T-helper 2 cell treated with Interferon-gamma antibody and Interleukin-4, amounts not matched to agents 5 μg/mL and 100 μg/mL, for 36 hours (primary cell): ENCODE measurements at regions not wholly inside any gene's neighbourhood (a gene's known extent, or its start where the extent isn't known, plus 50 kb on each side); places are given as distances from the start of the nearest gene placed in this dataset.
"Not testable (repeated sequence)": the region's sequence is repeated elsewhere in the genome, so short reads cannot be mapped to it uniquely, and the experiment has no call there.

Experiments
- DNase-seq: peaks from one replicate; pipeline ENCODE4 v3.0.0; 2021; ENCODE audit warnings: low spot score
- H3K27ac Mint-ChIP-seq: one replicate; pipeline ENCODE4 v1.8.0; 2021; ENCODE audit warnings: mild to moderate bottlenecking, mixed read lengths
- H3K27me3 Mint-ChIP-seq: one replicate; pipeline ENCODE4 v1.8.0; 2021; ENCODE audit warnings: low read depth, mixed read lengths
- H3K36me3 Mint-ChIP-seq: one replicate; pipeline ENCODE4 v1.8.0; 2021; ENCODE audit warnings: low read depth, mixed read lengths
- H3K4me1 Mint-ChIP-seq: one replicate; pipeline ENCODE4 v1.8.0; 2021; ENCODE audit warnings: low read depth, mixed read lengths
- H3K4me3 Mint-ChIP-seq: one replicate; pipeline ENCODE4 v1.8.0; 2022; ENCODE audit warnings: mild to moderate bottlenecking, moderate library complexity, mixed read lengths
- H3K9me3 Mint-ChIP-seq: one replicate; pipeline ENCODE4 v1.8.0; 2021; ENCODE audit warnings: mixed read lengths

DNA sequence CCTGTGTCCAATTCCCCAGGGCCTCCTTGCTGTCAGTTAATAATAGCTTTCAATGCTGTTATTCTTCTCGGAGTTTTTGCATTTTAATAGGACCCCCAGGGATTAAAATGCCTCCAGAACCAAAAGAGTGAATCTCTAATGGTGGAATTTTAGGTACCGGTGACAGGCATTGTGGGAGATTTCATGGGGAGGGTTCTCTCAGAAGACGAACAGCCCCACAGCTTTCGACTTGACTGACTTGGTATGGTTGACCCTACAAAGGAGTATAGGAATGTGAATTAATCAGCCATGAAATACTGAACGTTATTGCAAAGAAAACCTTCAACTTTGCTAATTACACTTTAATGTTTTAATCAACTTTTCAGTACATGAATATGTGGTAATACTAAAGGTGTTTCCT is 206.3 kb upstream of the FZD8 start:
- Mint-ChIP-seq H3K27ac (no peak overlapping the region), H3K27me3 (no peaks in the 10 kb centered on the region), H3K36me3 (no peaks in the 10 kb centered on the region), H3K9me3 (no peaks in the 10 kb centered on the region), H3K4me1 (no peaks in the 10 kb centered on the region), H3K4me3 (no peak overlapping the region)
- DNase-seq: no peak

DNA sequence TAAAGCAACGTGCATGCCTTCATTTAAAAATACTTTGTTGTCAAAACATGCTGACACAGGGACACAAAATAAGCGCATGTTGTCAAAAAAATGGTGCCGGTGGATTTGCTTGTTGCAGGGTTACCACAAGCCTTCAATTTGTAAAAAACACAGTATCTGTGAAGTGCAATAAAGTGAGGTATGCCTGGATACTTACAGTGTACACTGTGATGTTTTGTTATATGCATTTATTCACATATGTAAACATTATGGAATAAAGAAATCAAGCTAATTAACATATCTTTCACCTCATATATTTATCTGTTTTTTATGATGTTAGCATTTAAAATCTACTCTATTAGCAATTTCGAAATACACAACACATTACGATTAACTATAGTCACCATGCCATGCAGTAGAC is 202.6 kb upstream of the FZD8 start:
- H3K9me3 Mint-ChIP-seq: no peaks in the 10 kb centered on the region
- H3K4me3 Mint-ChIP-seq: no peak overlapping the region
- no peak overlapping the region for H3K27ac Mint-ChIP-seq
- no peaks in the 10 kb centered on the region for H3K27me3 Mint-ChIP-seq
- H3K4me1 Mint-ChIP-seq: no peaks in the 10 kb centered on the region
- no peaks in the 10 kb centered on the region for H3K36me3 Mint-ChIP-seq
- DNase-seq: no peak

DNA sequence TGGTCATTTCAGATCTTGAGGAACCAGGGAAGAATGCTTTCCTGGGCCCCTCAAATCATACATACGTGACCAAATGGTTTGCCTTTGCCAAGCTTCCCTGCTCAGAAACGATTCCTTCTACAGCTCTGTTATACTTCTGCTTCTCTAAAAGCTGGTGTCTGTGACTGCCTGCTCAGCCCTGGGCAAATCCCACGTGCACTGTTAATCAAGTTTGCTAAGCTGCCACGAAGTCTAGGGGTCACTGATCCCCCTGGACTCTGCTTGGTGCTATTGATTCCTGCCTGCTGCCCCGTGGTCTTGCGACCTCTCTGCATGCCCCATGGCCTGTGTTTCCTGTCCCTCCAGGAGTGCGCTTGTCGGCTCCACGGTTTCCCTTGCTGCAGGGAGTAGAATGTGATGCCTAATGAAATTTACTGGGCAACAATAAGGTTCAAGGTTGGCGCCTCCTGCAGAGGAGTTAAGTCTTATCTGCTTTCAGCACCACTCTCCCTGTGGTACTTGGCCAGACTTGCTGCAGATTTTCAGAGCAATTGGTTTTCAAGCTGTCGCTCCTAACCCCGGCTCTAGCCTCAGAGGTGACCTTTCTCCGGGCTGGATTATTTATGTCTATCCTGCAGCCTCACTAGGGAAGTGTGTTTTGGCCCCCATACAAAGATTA is 201.6 kb upstream of the FZD8 start:
- Mint-ChIP-seq H3K27ac (no peak overlapping the region), H3K27me3 (no peaks in the 10 kb centered on the region), H3K4me3 (no peak overlapping the region), H3K36me3 (no peaks in the 10 kb centered on the region), H3K9me3 (no peaks in the 10 kb centered on the region), H3K4me1 (no peaks in the 10 kb centered on the region)
- DNase-seq: no peak

DNA sequence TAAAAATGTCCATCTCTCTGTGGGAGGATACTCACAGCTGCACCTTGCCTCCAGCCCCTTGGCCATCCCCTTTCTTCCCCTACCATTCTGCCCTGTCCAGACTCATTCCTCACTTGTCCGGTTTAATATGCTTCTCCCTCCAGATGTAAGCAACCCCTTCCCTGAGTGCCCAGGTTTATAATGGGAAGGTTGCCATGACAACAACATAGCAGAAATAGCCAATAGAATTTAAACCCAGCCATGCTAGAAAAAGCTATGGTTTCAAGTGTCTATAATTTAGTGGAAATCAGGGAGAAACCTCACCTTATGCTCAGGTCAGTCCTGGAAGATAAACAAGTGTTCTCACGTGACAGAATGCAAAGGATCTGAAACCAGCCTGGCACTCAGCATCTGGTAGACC is 196.0 kb upstream of the FZD8 start:
- no peak for DNase-seq
- Mint-ChIP-seq H3K9me3 (no peaks in the 10 kb centered on the region), H3K4me3 (no peak overlapping the region), H3K4me1 (no peaks in the 10 kb centered on the region), H3K27ac (no peak overlapping the region), H3K36me3 (no peaks in the 10 kb centered on the region), H3K27me3 (no peaks in the 10 kb centered on the region)

DNA sequence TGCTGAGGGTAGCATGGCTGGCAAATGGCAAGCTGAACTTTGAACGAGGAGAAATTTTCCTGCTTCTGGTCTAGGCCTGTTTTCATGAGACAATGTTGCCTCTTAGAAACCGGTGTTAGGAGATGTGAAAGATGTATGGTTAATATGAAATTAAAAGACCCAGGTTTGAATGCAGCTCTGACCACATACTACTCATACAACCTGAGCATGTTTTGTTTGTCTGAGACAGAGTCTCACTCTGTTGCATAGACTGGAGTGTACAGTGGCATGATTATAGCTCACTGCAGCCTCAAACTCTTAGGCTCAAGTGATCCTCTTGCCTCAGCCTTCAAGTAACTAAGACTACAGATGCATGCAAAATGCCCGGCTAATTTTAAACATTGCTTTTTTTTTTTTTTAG is 193.4 kb upstream of the FZD8 start:
- no peak overlapping the region for H3K27ac Mint-ChIP-seq
- H3K4me3 Mint-ChIP-seq: no peak overlapping the region
- no peaks in the 10 kb centered on the region for H3K4me1 Mint-ChIP-seq
- DNase-seq: no peak
- H3K9me3 Mint-ChIP-seq: no peaks in the 10 kb centered on the region
- no peaks in the 10 kb centered on the region for H3K36me3 Mint-ChIP-seq
- H3K27me3 Mint-ChIP-seq: no peaks in the 10 kb centered on the region

DNA sequence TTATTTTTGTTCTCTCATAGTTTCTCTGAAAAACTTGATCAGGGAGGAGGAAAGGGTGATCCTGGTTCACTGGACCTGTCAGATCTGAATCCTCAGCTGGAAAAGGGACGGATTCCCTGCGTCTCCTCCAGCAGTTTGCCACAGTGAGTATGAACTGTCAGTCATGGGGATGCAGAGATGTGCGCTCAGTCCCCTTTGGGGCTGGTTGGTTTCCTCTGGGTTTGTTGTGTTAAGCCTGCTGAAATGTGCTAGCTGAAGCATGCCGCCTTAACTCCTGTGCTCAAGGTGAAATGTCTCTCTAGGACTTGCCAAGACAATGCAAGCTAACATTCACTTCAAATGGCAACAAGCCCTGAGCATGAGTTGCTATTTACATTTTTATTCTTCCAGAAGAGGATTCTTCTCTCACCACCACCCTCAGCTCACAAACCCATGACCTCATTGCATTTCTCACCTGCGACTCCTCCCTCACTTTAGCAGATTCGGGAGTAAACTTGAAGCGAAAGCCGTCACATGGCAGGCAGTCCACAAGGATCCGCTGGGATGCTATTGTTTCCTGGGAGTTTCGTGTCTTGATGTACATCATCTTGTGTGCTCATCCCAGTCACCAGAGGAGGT is 192.9 kb upstream of the FZD8 start:
- H3K9me3 Mint-ChIP-seq: no peaks in the 10 kb centered on the region
- no peaks in the 10 kb centered on the region for H3K36me3 Mint-ChIP-seq
- H3K4me3 Mint-ChIP-seq: no peak overlapping the region
- H3K4me1 Mint-ChIP-seq: no peaks in the 10 kb centered on the region
- DNase-seq: no peak
- H3K27ac Mint-ChIP-seq: no peak overlapping the region
- H3K27me3 Mint-ChIP-seq: no peaks in the 10 kb centered on the region

DNA sequence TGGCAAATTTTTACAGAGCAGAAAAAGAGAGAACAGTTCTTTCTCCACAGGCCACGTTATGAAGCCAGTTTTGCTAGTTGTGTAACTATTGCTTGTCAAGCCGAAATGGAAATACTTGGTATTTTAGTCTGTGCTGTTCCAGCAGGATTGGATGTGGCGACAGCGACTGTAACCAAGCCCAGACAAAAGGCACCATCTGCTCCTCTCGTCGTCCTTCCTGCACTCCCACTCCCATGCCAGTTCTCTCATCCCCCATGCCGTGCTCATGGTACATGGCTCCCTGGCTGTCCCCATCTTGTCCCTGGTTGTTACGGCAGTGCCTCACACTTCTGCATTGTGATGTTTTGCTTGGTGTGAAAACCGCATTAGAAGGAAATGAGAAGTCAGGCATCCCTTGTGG is 185.7 kb upstream of the FZD8 start:
- Mint-ChIP-seq H3K27me3 (no peaks in the 10 kb centered on the region), H3K4me3 (no peak overlapping the region), H3K27ac (no peak overlapping the region), H3K36me3 (no peaks in the 10 kb centered on the region), H3K9me3 (no peaks in the 10 kb centered on the region), H3K4me1 (no peaks in the 10 kb centered on the region)
- DNase-seq: no peak

DNA sequence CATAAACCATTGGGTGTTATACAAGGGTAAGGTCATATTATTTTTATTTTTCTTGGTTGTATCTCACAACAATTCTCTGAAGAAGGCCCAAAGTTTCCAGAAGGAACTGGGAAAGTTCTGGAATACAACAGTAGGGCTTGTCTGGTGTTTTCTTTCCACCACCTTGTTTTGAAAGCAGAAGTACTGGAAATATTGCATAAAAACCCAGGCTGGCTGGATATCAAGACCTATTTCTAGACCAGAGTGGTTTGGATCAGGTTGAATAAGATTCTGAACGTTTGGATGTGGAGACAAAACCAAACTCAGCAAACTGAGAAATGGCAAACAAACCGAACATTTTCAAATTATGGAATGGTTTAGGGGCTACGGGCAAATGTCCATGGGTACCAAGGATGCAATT is 182.6 kb upstream of the FZD8 start:
- no peaks in the 10 kb centered on the region for H3K9me3 Mint-ChIP-seq
- H3K27me3 Mint-ChIP-seq: no peaks in the 10 kb centered on the region
- H3K27ac Mint-ChIP-seq: no peak overlapping the region
- H3K4me3 Mint-ChIP-seq: no peak overlapping the region
- no peaks in the 10 kb centered on the region for H3K4me1 Mint-ChIP-seq
- DNase-seq: no peak
- H3K36me3 Mint-ChIP-seq: no peaks in the 10 kb centered on the region

DNA sequence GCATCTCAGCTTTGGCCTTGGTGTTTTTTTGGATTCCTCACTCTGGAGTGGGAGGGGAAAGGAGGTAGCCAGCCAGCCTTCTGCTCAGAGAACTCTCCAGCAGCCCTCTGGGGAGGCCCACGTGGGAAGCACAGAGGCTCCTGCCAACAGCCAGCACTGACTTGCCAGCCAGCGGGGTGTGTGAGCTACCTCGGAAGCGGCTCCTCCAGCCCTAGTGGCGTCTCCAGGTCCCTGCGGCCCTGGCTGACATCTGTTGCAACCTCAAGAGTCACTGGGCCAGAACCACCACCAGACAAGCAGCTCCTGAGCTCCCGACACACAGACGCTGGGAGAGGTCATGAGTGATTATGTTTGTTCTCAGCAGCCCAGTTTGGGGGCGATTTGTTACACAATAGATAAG is 180.2 kb upstream of the FZD8 start:
- H3K27me3 Mint-ChIP-seq: no peaks in the 10 kb centered on the region
- no peaks in the 10 kb centered on the region for H3K4me1 Mint-ChIP-seq
- H3K36me3 Mint-ChIP-seq: no peaks in the 10 kb centered on the region
- H3K4me3 Mint-ChIP-seq: no peak overlapping the region
- H3K27ac Mint-ChIP-seq: no peak overlapping the region
- no peak for DNase-seq
- no peaks in the 10 kb centered on the region for H3K9me3 Mint-ChIP-seq

DNA sequence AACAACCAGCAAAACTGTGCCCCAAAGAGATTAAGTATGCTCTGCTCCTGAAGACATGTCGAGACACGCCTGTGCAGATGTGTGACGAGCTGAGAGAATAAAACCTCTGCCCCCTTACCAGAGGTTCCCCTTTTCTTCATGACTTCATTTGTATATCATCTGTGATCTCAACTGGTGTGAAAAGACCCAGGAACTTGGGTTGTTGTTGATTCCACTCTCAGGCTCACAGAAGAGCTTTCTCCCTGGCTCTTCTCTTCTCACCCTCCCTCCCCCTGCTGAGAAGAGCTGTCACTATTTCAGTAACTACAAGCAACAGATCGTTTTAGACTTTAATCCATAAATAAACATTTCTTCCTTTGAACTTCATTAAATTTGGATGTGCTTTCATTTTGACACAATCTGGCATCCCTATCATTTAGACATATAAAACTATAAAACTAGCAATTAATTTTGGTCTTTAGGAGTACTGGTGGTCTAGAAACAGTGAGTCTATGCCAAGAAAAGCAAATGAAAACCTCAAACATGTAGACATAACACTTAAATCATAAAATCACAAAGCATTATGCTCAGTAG is 179.3 kb upstream of the FZD8 start:
- Mint-ChIP-seq H3K4me1 (no peaks in the 10 kb centered on the region), H3K36me3 (no peaks in the 10 kb centered on the region), H3K4me3 (no peak overlapping the region), H3K27me3 (no peaks in the 10 kb centered on the region), H3K27ac (no peak overlapping the region), H3K9me3 (no peaks in the 10 kb centered on the region)
- DNase-seq: no peak

DNA sequence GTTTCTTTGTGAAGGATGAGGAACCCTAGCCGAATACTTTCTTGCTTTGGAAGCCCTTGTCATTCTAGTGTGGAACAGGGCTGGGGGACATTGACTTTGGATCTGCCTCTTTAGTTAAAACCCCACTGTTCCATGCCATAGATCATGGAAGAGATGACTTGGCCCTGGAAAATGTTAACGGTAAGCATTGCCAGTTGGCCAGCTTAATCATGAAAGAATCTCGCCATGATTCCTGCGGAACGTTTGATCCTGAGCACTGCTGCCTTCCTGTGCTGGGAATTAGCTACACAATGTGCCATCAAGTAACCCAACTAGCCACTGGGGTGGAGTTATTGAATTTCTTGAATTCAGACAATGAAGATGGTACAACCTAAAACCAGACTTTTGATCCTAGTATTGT is 177.6 kb upstream of the FZD8 start:
- no peak overlapping the region for H3K4me3 Mint-ChIP-seq
- no peaks in the 10 kb centered on the region for H3K4me1 Mint-ChIP-seq
- no peaks in the 10 kb centered on the region for H3K36me3 Mint-ChIP-seq
- H3K27ac Mint-ChIP-seq: no peak overlapping the region
- peaks cover 4% of the 10 kb centered on the region for H3K9me3 Mint-ChIP-seq
- no peak for DNase-seq
- H3K27me3 Mint-ChIP-seq: no peaks in the 10 kb centered on the region

DNA sequence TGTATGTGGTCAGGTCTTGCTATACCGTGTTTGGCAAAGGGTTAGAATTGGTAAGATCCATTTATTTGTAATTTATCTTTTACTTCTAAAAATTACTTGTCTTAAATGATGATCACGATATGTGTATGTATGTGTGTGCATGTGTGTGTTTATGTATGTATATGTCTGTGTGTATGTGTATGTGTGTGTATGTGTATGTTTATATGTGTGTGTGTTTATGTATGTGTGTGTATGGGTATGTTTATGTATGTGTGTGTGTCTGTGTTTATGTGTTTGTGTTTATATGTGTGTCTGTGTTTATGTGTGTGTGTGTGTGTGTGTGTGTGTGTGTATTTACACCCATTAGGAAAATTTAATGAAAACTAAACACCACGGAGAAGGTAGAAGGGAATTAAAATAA is 176.9 kb upstream of the FZD8 start:
- no peaks in the 10 kb centered on the region for H3K4me1 Mint-ChIP-seq
- no peak overlapping the region for H3K4me3 Mint-ChIP-seq
- no peak overlapping the region for H3K27ac Mint-ChIP-seq
- H3K9me3 Mint-ChIP-seq: peaks cover 4% of the 10 kb centered on the region
- no peaks in the 10 kb centered on the region for H3K36me3 Mint-ChIP-seq
- no peaks in the 10 kb centered on the region for H3K27me3 Mint-ChIP-seq
- DNase-seq: no peak

DNA sequence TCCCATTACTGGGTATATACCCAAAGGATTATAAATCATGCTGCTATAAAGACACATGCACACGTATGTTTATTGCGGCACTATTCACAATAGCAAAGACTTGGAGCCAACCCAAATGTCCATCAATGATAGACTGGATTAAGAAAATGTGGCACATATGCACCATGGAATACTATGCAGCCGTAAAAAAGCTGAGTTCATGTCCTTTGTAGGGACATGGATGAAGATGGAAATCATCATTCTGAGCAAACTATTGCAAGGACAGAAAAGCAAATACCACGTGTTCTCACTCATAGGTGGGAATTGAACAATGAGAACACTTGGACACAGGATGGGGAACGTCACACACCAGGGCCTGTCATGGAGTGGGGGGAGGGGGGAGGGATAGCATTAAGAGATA is 175.0 kb upstream of the FZD8 start:
- not testable (repeated sequence) for H3K27me3 Mint-ChIP-seq, H3K27ac Mint-ChIP-seq, H3K4me3 Mint-ChIP-seq, H3K36me3 Mint-ChIP-seq, H3K4me1 Mint-ChIP-seq, DNase-seq
- H3K9me3 Mint-ChIP-seq: peaks cover 13% of the 10 kb centered on the region

DNA sequence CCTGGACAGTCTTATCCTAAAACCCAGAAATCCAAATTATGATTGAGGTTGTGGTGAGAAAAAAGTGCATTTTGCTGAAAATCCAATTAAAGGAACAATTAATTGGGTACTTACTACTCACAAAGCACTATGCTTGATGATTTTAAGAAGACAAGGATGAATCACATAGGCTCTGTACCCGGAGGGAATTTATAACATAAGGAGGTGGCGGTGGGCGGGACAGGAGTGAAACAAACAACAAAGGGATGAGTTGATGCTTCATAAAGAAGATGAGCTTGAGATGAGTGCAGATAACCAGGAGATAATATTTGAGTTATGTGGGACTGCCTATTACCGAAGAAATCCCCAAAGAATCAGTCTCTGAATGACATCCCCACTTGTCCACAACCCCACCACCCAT is 171.1 kb upstream of the FZD8 start:
- H3K27me3 Mint-ChIP-seq: no peaks in the 10 kb centered on the region
- H3K4me3 Mint-ChIP-seq: no peak overlapping the region
- DNase-seq: no peak
- H3K4me1 Mint-ChIP-seq: no peaks in the 10 kb centered on the region
- H3K27ac Mint-ChIP-seq: no peak overlapping the region
- H3K36me3 Mint-ChIP-seq: no peaks in the 10 kb centered on the region
- H3K9me3 Mint-ChIP-seq: peaks cover 28% of the 10 kb centered on the region

DNA sequence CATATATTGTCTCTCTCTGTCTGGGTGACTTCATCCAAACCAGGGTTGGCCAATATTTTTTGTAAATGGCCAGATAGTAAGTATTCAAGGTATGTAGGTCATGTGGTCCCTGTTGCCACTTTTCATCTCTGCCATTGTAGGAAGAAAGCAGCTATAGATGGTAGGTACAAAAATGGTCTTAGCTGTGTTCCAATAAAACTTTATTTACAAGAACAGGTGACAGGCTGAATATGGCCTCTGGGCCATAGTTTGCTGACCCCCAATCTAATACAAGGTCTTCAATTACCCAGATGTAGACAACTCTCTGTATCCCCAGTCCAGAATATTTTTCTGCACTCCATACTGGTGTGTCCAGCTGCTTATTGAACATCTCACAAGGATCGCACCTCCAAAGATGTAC is 166.2 kb upstream of the FZD8 start:
- no peaks in the 10 kb centered on the region for H3K36me3 Mint-ChIP-seq
- no peak overlapping the region for H3K27ac Mint-ChIP-seq

More for the DNA sequence above, 166.2 kb upstream of the FZD8 start:
- Mint-ChIP-seq H3K4me3 (no peak overlapping the region), H3K27me3 (no peaks in the 10 kb centered on the region), H3K4me1 (no peaks in the 10 kb centered on the region), H3K9me3 (peaks cover 24% of the 10 kb centered on the region)
- DNase-seq: no peak
